ENCODE measurements at regions not wholly inside any gene's neighbourhood (a gene's known extent, or its start where the extent isn't known, plus 50 kb on each side); places are given as distances from the start of the nearest gene placed in this dataset.

GRCh38 chrX:10676235-10676957 lies 56.0 kb upstream of the MID1 start:
- no peak for TF ChIP-seq CTCF (IDR thresholded peaks at IDR 0.05)
- TF ChIP-seq EP300 (IDR thresholded peaks at IDR 0.05), result no peak
